ENCODE measurements at regions not wholly inside any gene's neighbourhood (a gene's known extent, or its start where the extent isn't known, plus 50 kb on each side); places are given as distances from the start of the nearest gene placed in this dataset.
A peak's percentile ranks its signal among the peaks of the same experiment; 100 is the strongest.

DNA sequence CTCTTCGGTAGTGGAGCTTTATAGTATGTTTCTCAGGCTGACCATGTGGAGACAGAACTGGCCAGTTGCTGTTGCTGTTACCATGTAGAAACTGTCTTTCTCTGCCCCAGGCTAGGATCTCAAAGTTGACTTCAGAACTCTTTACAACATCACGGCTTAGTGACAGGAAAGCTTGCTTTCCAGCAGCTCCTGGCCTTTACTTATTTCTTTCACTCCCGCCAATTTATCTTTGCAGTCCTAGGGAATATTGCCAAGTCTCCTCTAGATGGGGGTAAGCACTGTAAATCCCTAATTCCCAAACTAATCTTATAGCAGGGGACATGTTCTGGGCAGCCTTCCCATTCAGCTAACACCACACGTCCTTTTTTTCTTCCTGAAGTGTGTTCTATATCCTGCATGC is 631.6 kb downstream of the SPRY1 start:
- peaks cover 0 to 2% (median 0%) of the 10 kb centered on the region in 3 donors for H3K36me3 ChIP-seq
- TF ChIP-seq CTCF (IDR thresholded peaks at IDR 0.05) (no peak), EP300 (IDR thresholded peaks at IDR 0.05) (no peak), POLR2A (IDR thresholded peaks at IDR 0.05) (no peak)
- 42 to 53% methylated on average over 4 of the region's 4 CpGs for WGBS, 2 donors
- peak overlapping the region in 2 of 4 donors; percentile 2 to 36 for H3K27ac ChIP-seq
- no peak for DNase-seq (ENCODE audit: low spot score in 2 of 2)
- H3K4me3 ChIP-seq = no peak overlapping the region
- H3K4me1 ChIP-seq = peaks cover 0 to 31% (median 0%) of the 10 kb centered on the region in 4 donors
- H3K27me3 ChIP-seq = no peaks in the 10 kb centered on the region
- no peaks in the 10 kb centered on the region for H3K9me3 ChIP-seq

GRCh38 chr4:124030147-124030546 is 633.6 kb downstream of the SPRY1 start:
- no peaks in the 10 kb centered on the region for H3K36me3 ChIP-seq
- WGBS, 2 donors = 48 to 50% methylated on average over 2 of the region's 2 CpGs
- H3K4me1 ChIP-seq = peaks cover 0 to 32% (median 0%) of the 10 kb centered on the region in 4 donors
- no peaks in the 10 kb centered on the region for H3K27me3 ChIP-seq
- peak in 1 of 2 donors; percentile 53 for TF ChIP-seq EP300 (IDR thresholded peaks at IDR 0.05)
- no peak for TF ChIP-seq CTCF (IDR thresholded peaks at IDR 0.05)
- no peak for TF ChIP-seq POLR2A (IDR thresholded peaks at IDR 0.05)
- DNase-seq (ENCODE audit: low spot score in 2 of 2) = no peak
- no peak overlapping the region for H3K4me3 ChIP-seq
- peak overlapping the region in 3 of 4 donors; percentile 19 to 31 (median 25) for H3K27ac ChIP-seq
- H3K9me3 ChIP-seq = no peaks in the 10 kb centered on the region

GRCh38 chr4:124032035-124032434 is 635.4 kb downstream of the SPRY1 start:
- H3K4me3 ChIP-seq = no peak overlapping the region
- DNase-seq (ENCODE audit: low spot score in 2 of 2) = no peak
- no peaks in the 10 kb centered on the region for H3K36me3 ChIP-seq
- TF ChIP-seq CTCF (IDR thresholded peaks at IDR 0.05) = no peak
- no peak for TF ChIP-seq POLR2A (IDR thresholded peaks at IDR 0.05)
- no peak for TF ChIP-seq EP300 (IDR thresholded peaks at IDR 0.05)
- H3K4me1 ChIP-seq = peaks cover 0 to 32% (median 0%) of the 10 kb centered on the region in 4 donors
- H3K27me3 ChIP-seq = no peaks in the 10 kb centered on the region
- no peaks in the 10 kb centered on the region for H3K9me3 ChIP-seq
- H3K27ac ChIP-seq = no peak overlapping the region
- 44 to 48% methylated on average over 1 of the region's 1 CpG for WGBS, 2 donors

- no peak for TF ChIP-seq EP300 (IDR thresholded peaks at IDR 0.05)
- TF ChIP-seq POLR2A (IDR thresholded peaks at IDR 0.05) = no peak
- no peak for TF ChIP-seq CTCF (IDR thresholded peaks at IDR 0.05)
- Histone ChIP-seq H3K36me3 (no peaks in the 10 kb centered on the region), H3K27ac (peak overlapping the region in 2 of 4 donors; percentile 41 to 59), H3K27me3 (no peaks in the 10 kb centered on the region), H3K9me3 (no peaks in the 10 kb centered on the region), H3K4me3 (no peak overlapping the region), H3K4me1 (peaks cover 0 to 9% (median 0%) of the 10 kb centered on the region in 4 donors)
- no peak for DNase-seq (ENCODE audit: low spot score in 2 of 2)
- WGBS, 2 donors = 57 to 58% methylated on average over 1 of the region's 1 CpG
Measured at GRCh38 chr4:124035364-124036041, 638.9 kb downstream of the SPRY1 start.

- Histone ChIP-seq H3K27ac (no peak overlapping the region), H3K27me3 (no peaks in the 10 kb centered on the region), H3K4me1 (peaks cover 0 to 6% (median 0%) of the 10 kb centered on the region in 4 donors), H3K4me3 (no peak overlapping the region), H3K9me3 (no peaks in the 10 kb centered on the region), H3K36me3 (no peaks in the 10 kb centered on the region)
- TF ChIP-seq CTCF (IDR thresholded peaks at IDR 0.05) = no peak
- TF ChIP-seq POLR2A (IDR thresholded peaks at IDR 0.05) = no peak
- no peak for TF ChIP-seq EP300 (IDR thresholded peaks at IDR 0.05)
- no peak for DNase-seq (ENCODE audit: low spot score in 2 of 2)
Measured at GRCh38 chr4:124037236-124037635, 640.6 kb downstream of the SPRY1 start.
